ENCODE measurements at regions not wholly inside any gene's neighbourhood (a gene's known extent, or its start where the extent isn't known, plus 50 kb on each side); places are given as distances from the start of the nearest gene placed in this dataset.

GRCh38 chr6:149218915-149219314, 98.6 kb upstream of the TAB2 start:
- POLR2A ChIA-PET: no interaction called here
- H3K9me1 ChIP-seq (ENCODE audit: control insufficient read depth, insufficient read depth, low read length): no peaks in the 10 kb centered on the region
- H3K9me3 ChIP-seq (replicated peaks; ENCODE audit: control insufficient read depth, insufficient read depth, low read depth, low read length): no peaks in the 10 kb centered on the region
- no peaks in the 10 kb centered on the region for H3K4me1 ChIP-seq (replicated peaks in 1 of 2; ENCODE audit: control insufficient read depth in 2 of 2, insufficient read depth in 2 of 2, low read length in 2 of 2)
- intact Hi-C loops (cut with micrococcal nuclease): no loop called here
- no TSS peak for BruUV-seq (replicated peaks)
- H3K4me2 ChIP-seq (ENCODE audit: insufficient read depth, low read length): no peak overlapping the region
- in situ Hi-C loops (cut with MboI): no loop called here
- WGBS (ENCODE audit: insufficient coverage, low coverage, missing lambda C conversion rate): 41% methylated on average over 2 of the region's 2 CpGs
- H3K27me3 ChIP-seq (ENCODE audit: control insufficient read depth in 2 of 2, insufficient read depth in 2 of 2, low read length in 2 of 2): peaks cover 4 to 7% of the 10 kb centered on the region in 2 experiments; a peak in 3 of 5 replicates
- H4K20me1 ChIP-seq (replicated peaks; ENCODE audit: control insufficient read depth, insufficient read depth, low read length): no peaks in the 10 kb centered on the region
- FAIRE-seq (no peak), DNase-seq (ENCODE audit: extremely low read depth in 1 of 4, low spot score in 3 of 4) (no peak), ATAC-seq (no peak)
- no peak overlapping the region for H3K9ac ChIP-seq (ENCODE audit: insufficient read depth in 1 of 2, low read depth in 2 of 2, low read length in 2 of 2)
- no peaks in the 10 kb centered on the region for H3K36me3 ChIP-seq (ENCODE audit: control insufficient read depth, insufficient read depth, low read length)
- no peak overlapping the region for H3K4me3 ChIP-seq
- no peak overlapping the region for H3K27ac ChIP-seq (ENCODE audit: extremely low read depth, low read depth, low read length)
- no peaks in the 10 kb centered on the region for H3K79me2 ChIP-seq (ENCODE audit: control insufficient read depth, insufficient read depth, low read length)
- no peak overlapping the region for H2AFZ ChIP-seq (ENCODE audit: low read depth, low read length)
- CTCF ChIA-PET (ENCODE audit: low intra/inter-chr PET ratio): no interaction called here
- TF ChIP-seq HDAC6 (IDR thresholded peaks at IDR 0.05; ENCODE audit: low read depth, low read length) (no peak), THRA (IDR thresholded peaks at IDR 0.05) (no peak), ZNF766 (CRISPR knock-in tag; conservative IDR thresholded peaks at IDR 0.05) (no peak), KHSRP (IDR thresholded peaks at IDR 0.05) (no peak), PBX2 (CRISPR knock-in tag; IDR thresholded peaks at IDR 0.05; ENCODE audit: low read depth) (no peak), PBX2 (tag; conservative IDR thresholded peaks at IDR 0.05; ENCODE audit: low read depth) (no peak), ZKSCAN3 (CRISPR knock-in tag; IDR thresholded peaks at IDR 0.05) (no peak), MGA (IDR thresholded peaks at IDR 0.05) (no peak), RFX1 (IDR thresholded peaks at IDR 0.05) (no peak)
